GM12892 (cell line): ENCODE measurements at regions not wholly inside any gene's neighbourhood (a gene's known extent, or its start where the extent isn't known, plus 50 kb on each side); places are given as distances from the start of the nearest gene placed in this dataset.
"Not testable (repeated sequence)": the region's sequence is repeated elsewhere in the genome, so short reads cannot be mapped to it uniquely, and the experiment has no call there.

ENCODE experiments used
- DNase-seq: peaks from one replicate; pipeline ENCODE4 v3.0.0; 2011; ENCODE audit not compliant: insufficient read length
- FAIRE-seq: peaks from 2 replicates; lab custom pipeline; 2011; peaks lifted over from hg19 to GRCh38; lab: Jason Lieb, UNC
- POLR2A ChIP-seq: IDR thresholded peaks from 2 replicates; pipeline ENCODE4 v1.6.1; 2011; ENCODE audit warnings: low read depth, low read length, control low read depth
- POLR2AphosphoS5 ChIP-seq: IDR thresholded peaks from 2 replicates; pipeline ENCODE4 v1.6.1; 2011; ENCODE audit warnings: low read depth, low read length, control low read depth
- TAF1 ChIP-seq: IDR thresholded peaks from 2 replicates; pipeline ENCODE4 v1.6.1; 2011; ENCODE audit warnings: low read depth, mild to moderate bottlenecking, control low read depth, low read length, borderline replicate concordance

- FAIRE-seq (no peak), DNase-seq (no peak)
- TF ChIP-seq POLR2A (no peak), TAF1 (no peak), POLR2AphosphoS5 (no peak)
Observed at GRCh38 chr6:71220466-71220865, 68.1 kb upstream of the OGFRL1 start.

DNA sequence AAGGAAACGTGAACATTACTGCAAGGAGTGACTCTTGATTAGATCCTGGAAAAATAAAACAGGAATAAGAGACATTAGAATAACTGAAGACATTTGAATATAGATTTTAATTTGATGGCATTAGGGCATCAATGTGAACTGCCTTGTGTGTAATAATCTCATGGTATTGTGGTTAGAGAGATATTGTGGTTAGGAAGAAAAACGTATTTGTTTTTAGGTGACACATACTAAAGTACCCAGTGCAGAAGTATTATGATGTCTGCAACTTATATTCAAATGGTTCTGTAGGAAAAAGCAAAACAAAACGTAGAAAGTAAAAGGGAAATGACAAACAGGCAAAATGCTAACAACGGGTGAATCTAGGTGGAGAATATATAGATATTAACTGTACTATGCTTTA is 65.9 kb upstream of the OGFRL1 start:
- DNase-seq, result no peak
- no peak for FAIRE-seq
- TF ChIP-seq POLR2A, result no peak
- TF ChIP-seq POLR2AphosphoS5, result no peak
- no peak for TF ChIP-seq TAF1

DNA sequence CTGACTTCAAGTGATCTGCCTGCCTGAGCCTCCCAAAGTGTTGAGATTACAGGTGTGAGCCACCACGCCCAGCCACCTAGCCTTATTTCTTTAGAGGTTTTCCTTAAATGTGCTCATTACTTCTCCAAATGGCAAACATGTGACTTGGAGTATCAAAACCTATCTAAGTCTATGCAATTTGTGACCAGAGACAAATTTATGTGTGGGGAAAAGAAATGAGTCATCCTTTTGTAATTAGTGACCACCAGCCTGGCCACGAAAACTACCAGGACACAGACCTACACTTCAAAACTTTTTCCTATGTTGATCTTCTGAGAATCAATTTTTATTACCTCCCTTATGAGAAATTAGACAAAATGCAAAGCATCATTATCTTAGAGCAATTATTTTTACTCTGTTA is 64.6 kb upstream of the OGFRL1 start:
- FAIRE-seq (no peak), DNase-seq (no peak)
- TF ChIP-seq POLR2A, result no peak
- no peak for TF ChIP-seq POLR2AphosphoS5
- TF ChIP-seq TAF1, result no peak

GRCh38 chr6:71226151-71226550 is 62.5 kb upstream of the OGFRL1 start:
- FAIRE-seq (no peak), DNase-seq (no peak)
- TF ChIP-seq TAF1 (no peak), POLR2AphosphoS5 (no peak), POLR2A (no peak)

DNA sequence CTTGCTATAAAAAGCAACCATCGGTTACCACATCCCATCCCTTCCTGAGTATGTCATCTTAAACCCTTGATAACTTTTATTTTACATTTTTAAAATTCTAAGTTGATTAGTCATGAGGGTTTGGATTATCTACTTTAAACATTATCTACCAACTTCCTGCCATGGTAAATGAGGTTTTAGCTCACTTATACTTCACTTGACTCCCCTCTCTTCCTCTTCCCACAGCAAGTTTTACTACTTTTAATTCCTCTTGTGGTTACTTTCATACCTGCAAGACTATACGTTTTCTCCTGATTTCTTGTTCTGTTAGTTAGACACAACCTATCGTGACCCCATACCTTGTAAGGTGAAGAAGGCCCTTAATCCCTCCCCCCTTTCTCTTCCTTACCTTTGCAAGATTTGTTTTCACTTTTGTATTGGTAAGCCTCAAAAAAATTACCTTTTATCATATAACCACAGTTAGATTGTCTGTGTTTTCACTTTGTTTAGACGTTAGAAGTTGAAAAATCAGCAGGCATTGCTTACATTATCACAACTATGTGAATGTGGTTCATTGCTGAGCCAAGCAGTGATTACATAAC is 60.1 kb upstream of the OGFRL1 start:
- FAIRE-seq (no peak), DNase-seq (no peak)
- TF ChIP-seq TAF1 (no peak), POLR2A (no peak), POLR2AphosphoS5 (no peak)

DNA sequence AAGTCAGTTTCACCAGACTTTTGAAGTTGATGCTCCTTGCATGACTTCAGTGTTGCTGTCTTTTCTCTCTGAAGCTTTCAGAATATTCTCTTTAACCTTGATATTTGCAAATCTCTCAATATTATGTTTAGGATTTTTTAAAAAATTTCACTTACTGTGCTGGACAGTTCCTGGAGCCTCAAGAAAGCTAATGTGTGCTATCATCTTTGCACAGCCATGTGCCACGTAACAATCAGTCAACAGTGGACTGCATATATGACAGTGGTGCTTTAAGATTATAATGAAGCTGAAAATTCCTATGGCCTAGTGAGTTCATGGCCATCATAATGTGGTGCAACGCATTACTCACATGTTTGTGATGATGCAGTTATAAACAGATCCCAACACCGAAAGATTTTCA is 59.1 kb upstream of the OGFRL1 start:
- FAIRE-seq (no peak), DNase-seq (no peak)
- TF ChIP-seq POLR2A (no peak), TAF1 (no peak), POLR2AphosphoS5 (no peak)

GRCh38 chr6:71232890-71233289 is 55.7 kb upstream of the OGFRL1 start:
- not testable (repeated sequence) for FAIRE-seq, DNase-seq

DNA sequence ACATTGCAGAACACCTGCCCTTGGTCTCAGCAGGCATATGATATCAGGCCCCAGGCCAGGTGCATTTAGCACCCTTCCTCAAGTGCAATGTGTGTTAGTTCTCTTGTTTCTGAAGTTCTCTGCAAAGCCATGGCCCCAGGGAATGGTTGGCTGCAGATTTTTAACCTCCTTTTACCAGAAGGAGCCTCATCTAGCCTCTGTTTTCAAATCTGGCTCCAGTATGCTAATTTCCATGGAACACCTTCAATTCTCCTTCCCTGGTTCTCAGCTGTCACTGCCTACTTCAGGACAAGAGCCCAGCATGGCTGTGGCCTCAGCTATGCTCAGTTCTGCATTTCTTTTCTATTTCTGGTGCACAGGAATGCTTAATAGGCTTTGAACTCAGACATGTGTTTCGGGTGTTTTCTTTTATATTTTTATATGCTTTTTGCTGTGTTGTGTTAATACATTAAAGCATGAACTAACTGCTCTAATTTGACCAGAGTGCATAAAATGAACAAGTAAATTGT is 51.6 kb upstream of the OGFRL1 start:
- no peak for TF ChIP-seq TAF1
- TF ChIP-seq POLR2AphosphoS5, result no peak
- no peak for TF ChIP-seq POLR2A
- DNase-seq (no peak), FAIRE-seq (no peak)

DNA sequence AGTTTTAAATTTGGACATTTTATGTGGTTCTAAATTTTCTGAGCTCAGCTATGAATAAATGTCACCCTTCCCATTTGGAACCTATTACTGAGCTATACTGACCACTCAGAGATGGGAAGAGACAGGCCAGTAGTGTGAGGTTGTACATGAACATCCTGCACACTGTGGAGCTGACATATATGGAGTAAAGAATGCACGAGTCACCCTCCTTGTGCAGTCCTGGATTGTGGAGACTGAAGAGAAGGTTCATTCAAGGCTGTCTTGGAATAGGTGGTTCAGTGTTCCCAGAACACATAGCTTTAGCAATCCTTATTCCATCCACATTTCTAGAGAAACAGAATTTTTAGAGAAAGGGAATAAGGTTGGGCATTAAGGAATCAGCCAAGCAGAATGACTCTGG is 50.3 kb upstream of the OGFRL1 start:
- DNase-seq (no peak), FAIRE-seq (no peak)
- TF ChIP-seq POLR2A (no peak), TAF1 (no peak), POLR2AphosphoS5 (no peak)
